ENCODE measurements at regions not wholly inside any gene's neighbourhood (a gene's known extent, or its start where the extent isn't known, plus 50 kb on each side); places are given as distances from the start of the nearest gene placed in this dataset.

- H3K4me1 ChIP-seq (ENCODE audit: insufficient read depth, insufficient read length), result no peaks in the 10 kb centered on the region
- H3K36me3 ChIP-seq (ENCODE audit: insufficient read depth, insufficient read length, low read length), result no peaks in the 10 kb centered on the region
- DNase-seq (ENCODE audit: low read depth, low spot score), result no peak
- H3K9ac ChIP-seq (ENCODE audit: insufficient read length, low read depth), result no peak overlapping the region
- no peak overlapping the region for H3K4me3 ChIP-seq (ENCODE audit: insufficient read length, low read depth)
- no peak for TF ChIP-seq YY1 (IDR thresholded peaks at IDR 0.05; ENCODE audit: insufficient read depth, insufficient read length)
- no peak for TF ChIP-seq ZNF274 (IDR thresholded peaks at IDR 0.05; ENCODE audit: low read depth, low read length)
- no peak for TF ChIP-seq SUZ12 (IDR thresholded peaks at IDR 0.05; ENCODE audit: extremely low read depth, insufficient read depth, insufficient read length)
- no peaks in the 10 kb centered on the region for H3K27me3 ChIP-seq (ENCODE audit: insufficient read depth, insufficient read length)
- H3K9me3 ChIP-seq (ENCODE audit: insufficient read depth, low read length), result peaks cover 16% of the 10 kb centered on the region
Observed at GRCh38 chr20:53853111-53853713, 217.2 kb downstream of the BCAS1 start.

GRCh38 chr20:53852691-53853090 lies 217.7 kb downstream of the BCAS1 start:
- Histone ChIP-seq H3K4me3 (ENCODE audit: insufficient read length, low read depth) (no peak overlapping the region), H3K9ac (ENCODE audit: insufficient read length, low read depth) (no peak overlapping the region), H3K9me3 (ENCODE audit: insufficient read depth, low read length) (peaks cover 16% of the 10 kb centered on the region), H3K36me3 (ENCODE audit: insufficient read depth, insufficient read length, low read length) (no peaks in the 10 kb centered on the region), H3K27me3 (ENCODE audit: insufficient read depth, insufficient read length) (no peaks in the 10 kb centered on the region), H3K4me1 (ENCODE audit: insufficient read depth, insufficient read length) (no peaks in the 10 kb centered on the region)
- no peak for TF ChIP-seq SUZ12 (IDR thresholded peaks at IDR 0.05; ENCODE audit: extremely low read depth, insufficient read depth, insufficient read length)
- TF ChIP-seq ZNF274 (IDR thresholded peaks at IDR 0.05; ENCODE audit: low read depth, low read length), result no peak
- no peak for DNase-seq (ENCODE audit: low read depth, low spot score)

DNA sequence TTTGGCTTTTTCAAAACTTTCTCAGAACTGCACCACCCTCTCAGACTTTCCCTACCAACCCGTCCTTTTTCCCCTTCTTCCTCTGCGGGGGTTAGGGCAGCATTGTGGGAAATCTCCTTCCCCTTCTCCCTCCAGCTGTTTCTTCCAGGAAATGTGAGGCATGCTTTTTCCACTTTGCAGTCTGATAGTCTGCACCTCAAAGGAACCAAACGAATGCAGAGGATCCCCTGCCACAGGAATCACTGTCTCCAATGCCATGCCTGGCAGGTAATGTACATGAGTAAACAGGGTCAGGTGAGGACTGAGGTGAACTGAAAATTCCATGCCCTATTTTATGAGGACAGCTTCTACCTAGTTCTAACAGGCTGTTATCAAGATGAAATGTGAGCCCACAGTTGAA lies 218.4 kb downstream of the BCAS1 start:
- H3K27me3 ChIP-seq (ENCODE audit: insufficient read depth, insufficient read length), result no peaks in the 10 kb centered on the region
- H3K9me3 ChIP-seq (ENCODE audit: insufficient read depth, low read length), result peaks cover 16% of the 10 kb centered on the region
- no peak overlapping the region for H3K9ac ChIP-seq (ENCODE audit: insufficient read length, low read depth)
- no peak overlapping the region for H3K4me3 ChIP-seq (ENCODE audit: insufficient read length, low read depth)
- H3K36me3 ChIP-seq (ENCODE audit: insufficient read depth, insufficient read length, low read length), result no peaks in the 10 kb centered on the region
- no peak for DNase-seq (ENCODE audit: low read depth, low spot score)
- TF ChIP-seq SUZ12 (IDR thresholded peaks at IDR 0.05; ENCODE audit: extremely low read depth, insufficient read depth, insufficient read length) (no peak), YY1 (IDR thresholded peaks at IDR 0.05; ENCODE audit: insufficient read depth, insufficient read length) (no peak), ZNF274 (IDR thresholded peaks at IDR 0.05; ENCODE audit: low read depth, low read length) (no peak)
- H3K4me1 ChIP-seq (ENCODE audit: insufficient read depth, insufficient read length), result no peaks in the 10 kb centered on the region

- no peak for TF ChIP-seq SUZ12 (IDR thresholded peaks at IDR 0.05; ENCODE audit: extremely low read depth, insufficient read depth, insufficient read length)
- no peak for TF ChIP-seq ZNF274 (IDR thresholded peaks at IDR 0.05; ENCODE audit: low read depth, low read length)
- TF ChIP-seq YY1 (IDR thresholded peaks at IDR 0.05; ENCODE audit: insufficient read depth, insufficient read length), result no peak
- no peaks in the 10 kb centered on the region for H3K27me3 ChIP-seq (ENCODE audit: insufficient read depth, insufficient read length)
- no peak for DNase-seq (ENCODE audit: low read depth, low spot score)
- no peaks in the 10 kb centered on the region for H3K36me3 ChIP-seq (ENCODE audit: insufficient read depth, insufficient read length, low read length)
- H3K4me3 ChIP-seq (ENCODE audit: insufficient read length, low read depth), result no peak overlapping the region
- no peak overlapping the region for H3K9ac ChIP-seq (ENCODE audit: insufficient read length, low read depth)
- H3K9me3 ChIP-seq (ENCODE audit: insufficient read depth, low read length), result peaks cover 16% of the 10 kb centered on the region
- no peaks in the 10 kb centered on the region for H3K4me1 ChIP-seq (ENCODE audit: insufficient read depth, insufficient read length)
Observed at GRCh38 chr20:53850319-53850718, 220.1 kb downstream of the BCAS1 start.

DNA sequence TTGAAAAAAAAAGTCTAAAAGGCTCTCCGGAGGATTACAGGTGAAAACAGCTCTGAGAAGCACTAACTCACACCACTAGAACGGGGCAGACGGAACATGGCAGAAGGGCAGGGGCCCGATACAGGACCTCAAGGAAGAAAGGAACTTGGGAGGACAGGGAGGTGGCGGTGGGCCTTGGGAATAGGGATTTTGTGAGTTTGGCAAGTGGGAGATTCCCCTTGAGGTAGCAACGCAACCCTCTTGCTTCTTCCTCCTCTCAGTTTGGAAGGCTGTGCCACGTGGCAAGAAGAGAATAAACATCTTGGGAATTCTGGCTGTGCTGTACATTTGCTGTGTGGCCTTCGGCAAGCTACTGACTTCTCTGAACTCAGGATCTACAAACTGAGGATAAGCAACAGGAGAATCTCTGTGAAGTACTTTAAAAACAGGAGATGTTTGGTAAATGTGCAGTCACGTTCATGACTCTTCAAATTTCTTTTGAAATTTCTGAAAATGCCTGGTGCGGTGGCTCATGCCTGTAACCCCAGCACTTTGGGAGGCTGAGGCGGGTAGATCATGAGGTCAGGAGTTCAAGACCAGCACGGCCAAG lies 220.8 kb downstream of the BCAS1 start:
- H3K36me3 ChIP-seq (ENCODE audit: insufficient read depth, insufficient read length, low read length), result no peaks in the 10 kb centered on the region
- TF ChIP-seq SUZ12 (IDR thresholded peaks at IDR 0.05; ENCODE audit: extremely low read depth, insufficient read depth, insufficient read length) (no peak), ZNF274 (IDR thresholded peaks at IDR 0.05; ENCODE audit: low read depth, low read length) (no peak), YY1 (IDR thresholded peaks at IDR 0.05; ENCODE audit: insufficient read depth, insufficient read length) (no peak)
- no peak overlapping the region for H3K4me3 ChIP-seq (ENCODE audit: insufficient read length, low read depth)
- H3K9me3 ChIP-seq (ENCODE audit: insufficient read depth, low read length), result peaks cover 16% of the 10 kb centered on the region
- H3K4me1 ChIP-seq (ENCODE audit: insufficient read depth, insufficient read length), result no peaks in the 10 kb centered on the region
- no peak overlapping the region for H3K9ac ChIP-seq (ENCODE audit: insufficient read length, low read depth)
- DNase-seq (ENCODE audit: low read depth, low spot score), result no peak
- no peaks in the 10 kb centered on the region for H3K27me3 ChIP-seq (ENCODE audit: insufficient read depth, insufficient read length)

- peaks cover 12% of the 10 kb centered on the region for H3K9me3 ChIP-seq (ENCODE audit: insufficient read depth, low read length)
- H3K9ac ChIP-seq (ENCODE audit: insufficient read length, low read depth), result no peak overlapping the region
- H3K4me3 ChIP-seq (ENCODE audit: insufficient read length, low read depth), result no peak overlapping the region
- H3K4me1 ChIP-seq (ENCODE audit: insufficient read depth, insufficient read length), result no peaks in the 10 kb centered on the region
- TF ChIP-seq YY1 (IDR thresholded peaks at IDR 0.05; ENCODE audit: insufficient read depth, insufficient read length) (no peak), ZNF274 (IDR thresholded peaks at IDR 0.05; ENCODE audit: low read depth, low read length) (no peak), SUZ12 (IDR thresholded peaks at IDR 0.05; ENCODE audit: extremely low read depth, insufficient read depth, insufficient read length) (no peak)
- H3K27me3 ChIP-seq (ENCODE audit: insufficient read depth, insufficient read length), result no peaks in the 10 kb centered on the region
- H3K36me3 ChIP-seq (ENCODE audit: insufficient read depth, insufficient read length, low read length), result no peaks in the 10 kb centered on the region
- DNase-seq (ENCODE audit: low read depth, low spot score), result no peak
Observed at GRCh38 chr20:53848304-53848703, 222.1 kb downstream of the BCAS1 start.

- Histone ChIP-seq H3K4me3 (ENCODE audit: insufficient read length, low read depth) (no peak overlapping the region), H3K4me1 (ENCODE audit: insufficient read depth, insufficient read length) (no peaks in the 10 kb centered on the region), H3K36me3 (ENCODE audit: insufficient read depth, insufficient read length, low read length) (no peaks in the 10 kb centered on the region), H3K9ac (ENCODE audit: insufficient read length, low read depth) (no peak overlapping the region), H3K9me3 (ENCODE audit: insufficient read depth, low read length) (peaks cover 7% of the 10 kb centered on the region), H3K27me3 (ENCODE audit: insufficient read depth, insufficient read length) (no peaks in the 10 kb centered on the region)
- TF ChIP-seq YY1 (IDR thresholded peaks at IDR 0.05; ENCODE audit: insufficient read depth, insufficient read length), result no peak
- no peak for TF ChIP-seq ZNF274 (IDR thresholded peaks at IDR 0.05; ENCODE audit: low read depth, low read length)
- no peak for TF ChIP-seq SUZ12 (IDR thresholded peaks at IDR 0.05; ENCODE audit: extremely low read depth, insufficient read depth, insufficient read length)
- no peak for DNase-seq (ENCODE audit: low read depth, low spot score)
Observed at GRCh38 chr20:53847837-53848170, 222.6 kb downstream of the BCAS1 start.
